Rectal smooth muscle tissue (tissue), 1 donor: ENCODE measurements at regions not wholly inside any gene's neighbourhood (a gene's known extent, or its start where the extent isn't known, plus 50 kb on each side); places are given as distances from the start of the nearest gene placed in this dataset.
"Not testable (repeated sequence)": the region's sequence is repeated elsewhere in the genome, so short reads cannot be mapped to it uniquely, and the experiment has no call there.

Source experiments
- H3K27ac ChIP-seq: one replicate; pipeline ENCODE4 v1.7.0; 2013; ENCODE audit warnings: low read depth, low read length, inconsistent platforms
- H3K27me3 ChIP-seq: one replicate; pipeline ENCODE4 v1.7.0; 2013; ENCODE audit warnings: low read length; ENCODE audit not compliant: control insufficient read depth, insufficient read depth
- H3K36me3 ChIP-seq: one replicate; pipeline ENCODE4 v1.7.0; 2013; ENCODE audit warnings: low read length; ENCODE audit not compliant: control insufficient read depth, insufficient read depth
- H3K4me1 ChIP-seq: one replicate; pipeline ENCODE4 v1.7.0; 2013; ENCODE audit warnings: low read length; ENCODE audit not compliant: control insufficient read depth, insufficient read depth
- H3K4me3 ChIP-seq: one replicate; pipeline ENCODE4 v1.7.0; 2013; ENCODE audit warnings: low read length
- H3K9ac ChIP-seq: one replicate; pipeline ENCODE4 v1.7.0; 2013; ENCODE audit warnings: low read length

GRCh38 chr7:81404669-81405068 is 365.2 kb downstream of the HGF start:
- Histone ChIP-seq H3K27me3 (no peaks in the 10 kb centered on the region), H3K36me3 (no peaks in the 10 kb centered on the region), H3K9ac (no peak overlapping the region), H3K4me3 (no peak overlapping the region), H3K4me1 (no peaks in the 10 kb centered on the region), H3K27ac (no peak overlapping the region)

GRCh38 chr7:81402227-81402626 is 367.6 kb downstream of the HGF start:
- no peaks in the 10 kb centered on the region for H3K36me3 ChIP-seq
- no peaks in the 10 kb centered on the region for H3K4me1 ChIP-seq
- H3K4me3 ChIP-seq: no peak overlapping the region
- no peaks in the 10 kb centered on the region for H3K27me3 ChIP-seq
- no peak overlapping the region for H3K9ac ChIP-seq
- H3K27ac ChIP-seq: no peak overlapping the region

GRCh38 chr7:81399471-81399870 is 370.4 kb downstream of the HGF start:
- Histone ChIP-seq H3K27ac (no peak overlapping the region), H3K36me3 (no peaks in the 10 kb centered on the region), H3K9ac (no peak overlapping the region), H3K27me3 (no peaks in the 10 kb centered on the region), H3K4me3 (no peak overlapping the region), H3K4me1 (no peaks in the 10 kb centered on the region)

GRCh38 chr7:81394029-81394428 is 375.8 kb downstream of the HGF start:
- Histone ChIP-seq H3K27ac (no peak overlapping the region), H3K4me3 (no peak overlapping the region), H3K9ac (no peak overlapping the region), H3K4me1 (no peaks in the 10 kb centered on the region), H3K27me3 (no peaks in the 10 kb centered on the region), H3K36me3 (no peaks in the 10 kb centered on the region)

- Histone ChIP-seq H3K27ac (no peak overlapping the region), H3K4me3 (no peak overlapping the region), H3K9ac (no peak overlapping the region), H3K4me1 (no peaks in the 10 kb centered on the region), H3K36me3 (no peaks in the 10 kb centered on the region), H3K27me3 (no peaks in the 10 kb centered on the region)
These were observed 376.8 kb downstream of the HGF start for GRCh38 chr7:81393018-81393417.

GRCh38 chr7:81385370-81385769 is 384.5 kb downstream of the HGF start:
- Histone ChIP-seq H3K9ac (no peak overlapping the region), H3K4me3 (no peak overlapping the region), H3K27ac (no peak overlapping the region), H3K4me1 (no peaks in the 10 kb centered on the region), H3K27me3 (no peaks in the 10 kb centered on the region), H3K36me3 (no peaks in the 10 kb centered on the region)

GRCh38 chr7:81383846-81384245 is 386.0 kb downstream of the HGF start:
- H3K27ac ChIP-seq: no peak overlapping the region
- no peaks in the 10 kb centered on the region for H3K27me3 ChIP-seq

GRCh38 chr7:81374641-81375040 is 395.2 kb downstream of the HGF start:
- H3K4me3 ChIP-seq, H3K27ac ChIP-seq, H3K27me3 ChIP-seq, H3K36me3 ChIP-seq, H3K9ac ChIP-seq, H3K4me1 ChIP-seq: not testable (repeated sequence)

More at GRCh38 chr7:81383846-81384245, 386.0 kb downstream of the HGF start:
- no peak overlapping the region for H3K9ac ChIP-seq
- no peaks in the 10 kb centered on the region for H3K4me1 ChIP-seq
- H3K4me3 ChIP-seq: no peak overlapping the region
- H3K36me3 ChIP-seq: no peaks in the 10 kb centered on the region

GRCh38 chr7:81370822-81371221 is 399.0 kb downstream of the HGF start:
- Histone ChIP-seq H3K4me1 (no peaks in the 10 kb centered on the region), H3K9ac (no peak overlapping the region), H3K36me3 (no peaks in the 10 kb centered on the region), H3K27me3 (no peaks in the 10 kb centered on the region), H3K27ac (no peak overlapping the region), H3K4me3 (no peak overlapping the region)

GRCh38 chr7:81367326-81367931 is 402.4 kb downstream of the HGF start:
- Histone ChIP-seq H3K4me3 (no peak overlapping the region), H3K9ac (no peak overlapping the region), H3K4me1 (no peaks in the 10 kb centered on the region), H3K36me3 (no peaks in the 10 kb centered on the region), H3K27ac (peak overlapping the region; percentile 30), H3K27me3 (no peaks in the 10 kb centered on the region)

GRCh38 chr7:81366546-81366945 is 403.3 kb downstream of the HGF start:
- H3K27me3 ChIP-seq: no peaks in the 10 kb centered on the region
- no peak overlapping the region for H3K27ac ChIP-seq
- H3K4me1 ChIP-seq: no peaks in the 10 kb centered on the region
- H3K36me3 ChIP-seq: no peaks in the 10 kb centered on the region
- H3K9ac ChIP-seq: no peak overlapping the region
- H3K4me3 ChIP-seq: no peak overlapping the region

GRCh38 chr7:81361769-81362312 is 408.0 kb downstream of the HGF start:
- H3K4me1 ChIP-seq: no peaks in the 10 kb centered on the region
- no peaks in the 10 kb centered on the region for H3K36me3 ChIP-seq
- no peak overlapping the region for H3K27ac ChIP-seq

GRCh38 chr7:81355911-81356310 is 413.9 kb downstream of the HGF start:
- no peak overlapping the region for H3K9ac ChIP-seq
- H3K27ac ChIP-seq: no peak overlapping the region
- no peaks in the 10 kb centered on the region for H3K4me1 ChIP-seq
- no peaks in the 10 kb centered on the region for H3K27me3 ChIP-seq
- no peak overlapping the region for H3K4me3 ChIP-seq
- no peaks in the 10 kb centered on the region for H3K36me3 ChIP-seq

More at GRCh38 chr7:81361769-81362312, 408.0 kb downstream of the HGF start:
- Histone ChIP-seq H3K27me3 (no peaks in the 10 kb centered on the region), H3K9ac (no peak overlapping the region), H3K4me3 (no peak overlapping the region)
